ENCODE measurements at regions not wholly inside any gene's neighbourhood (a gene's known extent, or its start where the extent isn't known, plus 50 kb on each side); places are given as distances from the start of the nearest gene placed in this dataset.
"Not testable (repeated sequence)": the region's sequence is repeated elsewhere in the genome, so short reads cannot be mapped to it uniquely, and the experiment has no call there.

DNA sequence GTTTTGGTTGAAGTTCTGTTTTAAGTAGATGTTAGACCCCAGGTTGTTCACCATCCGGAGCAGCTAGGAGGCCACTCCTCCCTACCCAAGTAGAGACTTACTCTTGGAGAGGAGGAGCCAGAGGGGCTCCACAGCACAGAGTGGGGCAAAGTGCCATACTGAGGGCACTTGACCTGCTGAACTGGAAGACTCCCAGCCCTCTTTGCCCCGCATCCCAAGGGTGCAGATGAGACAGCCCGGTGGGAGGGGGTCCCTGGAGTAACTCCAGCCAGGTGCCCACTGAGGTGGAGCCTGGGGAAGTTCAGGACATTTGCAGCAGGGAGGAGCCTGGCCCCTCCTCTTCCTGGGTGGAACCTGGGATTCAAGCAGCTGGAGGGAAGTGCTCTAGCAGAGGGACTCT is 102.1 kb upstream of the GPR6 start:
- no peak for DNase-seq

DNA sequence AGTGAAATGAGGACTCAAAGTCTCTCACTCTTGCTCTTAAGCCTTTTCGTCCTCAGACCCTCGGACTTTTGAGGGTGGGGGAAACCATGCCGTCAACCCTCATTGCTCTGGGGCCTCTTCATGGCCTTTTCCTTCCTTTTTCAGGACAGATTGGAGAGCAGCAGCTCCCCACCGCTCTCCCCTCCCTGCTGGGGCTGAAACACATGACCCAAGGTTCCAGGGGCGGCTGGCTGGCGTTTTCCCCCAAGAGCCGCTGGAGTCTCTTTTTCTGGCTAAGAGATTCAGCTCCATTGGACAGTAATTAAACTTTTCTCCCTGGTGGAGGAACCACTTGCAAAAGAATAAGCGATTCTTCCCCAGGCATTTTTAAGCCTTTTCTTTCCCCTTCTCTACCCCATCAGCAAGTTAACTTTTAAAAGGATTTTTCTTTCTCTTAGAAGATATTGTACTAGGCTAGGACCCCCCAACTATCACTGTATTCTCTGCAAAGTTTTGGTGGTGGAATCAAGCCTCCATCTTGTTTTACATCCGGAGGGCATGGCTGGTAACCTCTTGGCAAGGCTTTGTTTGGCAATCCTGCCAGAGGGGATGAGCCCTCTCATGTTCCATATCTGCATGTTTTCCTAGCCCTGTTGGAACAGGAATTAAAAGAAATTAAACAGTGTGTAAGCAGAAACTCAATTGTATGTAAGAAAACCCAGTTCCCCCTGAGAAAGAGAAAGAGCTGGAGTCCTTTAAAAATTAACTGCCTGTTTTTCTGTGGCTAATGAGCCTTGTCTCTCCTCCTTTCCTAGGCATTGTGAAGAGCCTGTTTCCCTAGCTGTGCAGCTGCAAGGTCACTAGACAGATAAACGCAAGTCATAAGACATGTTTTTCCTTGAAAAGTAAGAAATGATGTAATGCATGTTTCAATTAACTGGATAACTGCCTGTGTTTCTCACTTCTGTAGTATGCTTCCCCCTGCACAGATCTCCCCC is 100.8 kb upstream of the GPR6 start:
- DNase-seq: no peak

DNA sequence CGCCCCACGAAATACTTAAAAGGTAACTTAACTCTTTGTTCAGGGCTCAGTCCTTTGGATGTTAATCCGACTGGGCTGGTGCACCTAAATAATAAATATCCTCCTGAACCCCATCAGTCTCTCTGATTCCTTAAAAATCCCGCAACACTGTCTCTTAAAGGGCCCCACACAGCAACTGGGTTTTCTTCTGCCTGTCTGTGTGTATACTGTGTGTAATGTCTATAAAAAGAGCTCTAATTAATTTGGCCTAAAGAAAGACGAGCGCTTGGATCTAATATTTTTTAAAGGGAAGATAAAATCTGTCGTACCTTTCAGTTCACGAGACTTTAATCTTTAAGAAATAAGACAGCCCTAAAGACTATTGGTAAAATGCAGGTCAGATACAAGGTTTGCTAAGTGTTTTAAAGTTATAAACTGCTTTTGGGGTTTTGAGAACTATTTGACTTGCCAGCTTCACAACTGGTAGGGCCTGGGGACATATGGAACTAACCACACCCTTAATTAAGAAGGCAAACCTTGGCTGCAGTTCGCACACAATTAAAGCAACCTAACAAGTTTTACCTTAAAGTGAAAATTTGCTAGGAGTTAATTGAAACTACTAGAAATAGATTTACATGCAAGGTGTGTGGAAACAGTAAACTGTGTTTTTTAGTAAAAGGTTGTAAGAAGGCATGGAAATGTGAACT is 100.0 kb upstream of the GPR6 start:
- not testable (repeated sequence) for DNase-seq

DNA sequence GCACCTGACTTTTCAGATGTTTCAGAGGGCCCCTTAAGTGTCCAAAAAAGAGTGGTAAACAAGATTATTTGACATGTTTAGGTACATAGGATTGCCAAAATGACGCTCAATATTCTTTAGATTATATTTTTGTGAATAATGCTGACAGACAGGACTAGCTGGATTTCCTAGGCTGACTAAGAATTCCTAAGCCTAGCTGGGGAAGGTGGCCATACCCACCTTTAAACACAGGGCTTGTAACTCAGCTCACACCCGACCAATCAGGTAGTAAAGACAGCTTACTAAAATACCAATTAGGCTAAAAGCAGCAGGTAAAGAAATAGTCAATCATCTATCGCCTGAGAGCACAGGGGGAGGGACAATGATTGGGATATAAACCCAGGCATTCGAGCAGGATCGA is 99.0 kb upstream of the GPR6 start:
- not testable (repeated sequence) for DNase-seq

DNA sequence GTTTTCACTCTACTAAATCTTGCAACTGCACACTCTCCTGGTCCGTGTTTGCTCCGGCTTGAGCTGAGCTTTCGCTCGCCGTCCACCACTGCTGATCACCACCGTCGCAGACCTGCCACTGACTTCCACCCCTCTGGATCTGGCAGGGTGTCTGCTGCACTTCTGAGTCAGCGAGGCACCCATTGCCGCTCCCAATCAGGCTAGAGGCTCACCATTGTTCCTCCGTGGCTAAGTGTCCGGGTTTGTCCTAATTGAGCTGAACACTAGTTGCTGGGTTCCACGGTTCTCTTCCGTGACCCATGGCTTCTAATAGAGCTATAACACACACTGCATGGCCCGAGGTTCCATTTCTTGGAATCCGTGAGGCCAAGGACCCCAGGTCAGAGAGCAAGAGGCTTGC is 98.6 kb upstream of the GPR6 start:
- DNase-seq: no peak

DNA sequence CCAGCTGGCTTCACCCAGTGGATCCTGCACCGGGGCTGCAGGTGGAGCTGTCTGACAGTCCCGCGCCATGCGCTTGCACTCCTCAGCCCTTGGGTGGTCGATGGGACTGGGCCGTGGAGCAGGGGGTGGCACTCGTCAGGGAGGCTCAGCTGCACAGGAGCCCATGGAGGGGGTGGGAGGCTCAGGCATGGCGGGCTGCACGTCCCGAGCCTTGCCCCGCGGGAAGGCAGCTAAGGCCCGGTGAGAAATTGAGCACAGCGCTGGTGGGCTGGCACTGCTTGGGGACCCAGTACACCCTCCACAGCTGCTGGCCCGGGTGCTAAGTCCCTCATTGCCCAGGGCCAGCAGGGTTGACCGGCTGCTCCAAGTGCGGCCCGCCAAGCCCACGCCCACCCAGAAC is 97.0 kb upstream of the GPR6 start:
- DNase-seq: not testable (repeated sequence)

DNA sequence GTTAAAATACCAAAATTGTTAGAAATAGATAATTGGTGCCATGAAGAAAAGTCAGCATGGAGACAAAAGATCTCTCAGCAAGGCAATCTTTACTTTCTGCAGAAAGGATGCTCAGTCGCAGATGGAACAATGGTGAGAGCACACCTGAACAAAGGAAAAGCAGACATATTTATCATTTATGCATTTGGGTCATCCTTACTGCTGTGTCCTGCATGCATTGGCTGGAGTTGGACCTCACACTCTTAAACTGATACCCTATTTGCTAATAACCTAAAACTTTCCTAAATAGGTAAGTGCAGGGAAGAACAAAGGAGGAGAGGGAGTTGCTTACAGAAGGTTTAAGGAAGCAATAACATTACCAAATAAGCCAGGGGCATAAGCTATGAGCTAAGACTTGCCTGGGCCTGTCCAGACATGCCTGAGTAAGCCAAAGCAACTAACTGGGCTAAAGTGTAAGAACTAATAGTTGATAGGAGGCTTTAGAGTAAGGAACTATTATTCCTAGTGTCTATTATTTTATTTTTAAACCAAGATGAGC is 96.1 kb upstream of the GPR6 start:
- not testable (repeated sequence) for DNase-seq

DNA sequence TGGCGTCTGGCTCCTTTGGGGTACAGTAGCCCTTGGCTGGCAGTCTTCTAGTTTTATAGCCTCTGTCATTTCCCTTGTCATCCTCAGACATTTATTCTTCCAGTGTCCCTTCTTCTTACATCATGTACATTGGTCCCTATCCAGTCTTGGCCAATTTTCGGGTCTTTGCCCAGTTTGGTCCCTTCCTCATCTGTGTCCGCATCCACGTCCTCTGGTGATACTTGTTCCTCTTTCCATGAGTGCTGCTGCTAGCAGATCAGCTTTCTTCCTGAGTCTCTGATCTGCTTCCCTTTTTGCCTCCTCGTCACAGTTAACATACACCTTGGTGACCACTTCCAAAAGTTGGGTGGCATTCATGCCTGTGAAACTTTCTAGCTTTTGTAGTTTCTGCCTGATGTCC is 86.2 kb upstream of the GPR6 start:
- no peak for DNase-seq

DNA sequence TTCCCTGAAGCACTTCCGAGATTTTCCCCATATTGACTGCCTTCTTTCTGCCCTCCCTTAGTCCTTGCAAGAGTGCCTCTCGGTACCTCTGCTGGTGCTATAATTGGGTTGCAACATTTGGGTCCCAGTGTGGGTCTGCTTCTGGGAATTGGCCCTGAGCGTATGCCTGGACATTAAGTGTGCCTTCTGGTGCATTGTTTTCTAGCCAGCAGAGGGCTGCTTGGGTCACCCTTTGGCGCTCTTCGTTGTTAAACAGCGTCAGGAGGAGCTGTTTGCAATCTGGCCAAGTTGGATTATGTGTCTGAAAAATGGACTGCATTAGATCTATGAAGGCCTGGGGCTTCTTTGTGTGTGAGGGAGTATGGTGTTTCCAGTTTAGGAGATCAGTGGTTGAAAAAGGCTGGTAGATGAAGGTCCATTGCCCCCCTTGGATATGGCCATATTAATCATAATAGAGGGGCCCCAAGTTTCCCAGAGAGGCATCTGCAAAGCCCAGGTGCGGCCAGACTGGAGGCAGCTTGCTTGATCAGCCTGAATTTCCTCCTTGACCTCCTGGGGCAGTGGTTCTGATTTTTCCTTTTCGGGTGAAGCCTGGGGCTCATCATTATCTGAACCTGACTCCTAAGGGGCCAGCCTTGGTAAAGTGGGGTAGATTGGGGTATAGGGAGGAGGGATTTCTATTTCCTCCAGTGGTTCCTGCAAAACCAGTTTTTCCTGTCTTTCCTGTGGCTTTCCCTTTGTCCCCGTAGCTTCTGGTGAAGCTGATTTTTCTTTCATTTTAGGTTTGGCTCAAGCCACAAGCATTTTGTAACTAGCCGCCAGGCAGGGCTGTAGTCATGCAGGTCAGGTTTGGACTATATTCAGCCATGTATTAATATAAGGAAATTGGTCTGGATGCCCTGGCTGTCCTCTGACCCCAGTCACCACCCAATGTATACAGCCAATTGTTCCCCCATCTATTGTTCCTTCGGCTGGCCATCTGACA is 85.4 kb upstream of the GPR6 start:
- no peak for DNase-seq

DNA sequence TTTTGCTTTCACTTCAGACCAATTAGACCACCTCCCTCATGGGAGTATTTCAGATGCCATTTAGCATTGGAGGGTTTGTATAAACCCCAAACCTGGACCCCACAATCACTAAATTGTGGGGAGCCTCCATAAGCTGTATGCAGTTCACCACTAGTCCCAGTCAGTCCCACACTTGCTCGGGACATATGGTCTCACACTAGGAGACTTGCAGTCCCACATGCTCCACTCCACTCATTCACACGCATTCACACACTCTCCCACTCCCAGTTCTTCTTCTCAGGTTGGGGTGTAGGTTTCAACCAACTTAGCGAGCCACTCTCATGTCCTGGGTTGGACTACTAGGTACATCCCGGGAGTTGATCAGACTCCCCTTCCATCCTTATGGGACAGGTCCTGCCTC is 84.5 kb upstream of the GPR6 start:
- DNase-seq: no peak

DNA sequence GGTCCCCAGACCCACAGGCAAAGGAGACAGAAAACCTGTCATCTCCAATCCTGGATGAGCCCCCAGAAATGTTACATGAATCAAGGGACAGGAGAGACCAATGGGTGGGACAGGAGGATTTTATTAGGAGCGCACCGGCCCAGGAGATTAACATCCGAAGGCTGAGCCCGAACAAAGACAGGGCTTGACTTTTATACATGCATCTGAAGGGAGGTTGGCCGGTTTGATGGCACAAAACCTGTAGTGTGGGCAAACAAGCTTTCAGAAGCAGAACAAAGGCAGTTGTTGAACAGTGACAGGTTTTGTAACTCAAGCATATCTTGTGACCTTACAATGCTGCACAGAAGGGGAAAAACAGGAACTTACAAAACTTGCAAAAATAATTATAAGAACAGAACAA is 83.9 kb upstream of the GPR6 start:
- no peak for DNase-seq

DNA sequence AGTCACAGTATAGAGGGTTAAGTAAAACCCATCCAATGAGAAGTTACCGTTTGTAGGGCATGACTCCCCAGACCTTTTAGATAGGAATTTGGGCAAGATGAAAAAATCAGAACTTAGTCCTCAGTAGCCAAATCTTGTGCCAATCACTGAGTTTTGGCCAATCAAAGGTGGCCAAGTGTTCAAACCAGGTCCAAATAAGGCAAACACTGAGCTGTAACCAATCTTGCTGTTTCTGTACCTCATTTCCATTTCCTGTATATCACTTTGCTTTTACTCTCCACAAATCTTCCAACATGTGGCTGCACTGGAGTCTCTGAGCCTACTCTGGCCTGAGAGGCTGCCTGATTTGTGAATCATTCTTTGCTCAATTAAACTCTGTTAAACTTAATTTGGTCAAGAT is 81.8 kb upstream of the GPR6 start:
- peak; percentile 13 for DNase-seq

DNA sequence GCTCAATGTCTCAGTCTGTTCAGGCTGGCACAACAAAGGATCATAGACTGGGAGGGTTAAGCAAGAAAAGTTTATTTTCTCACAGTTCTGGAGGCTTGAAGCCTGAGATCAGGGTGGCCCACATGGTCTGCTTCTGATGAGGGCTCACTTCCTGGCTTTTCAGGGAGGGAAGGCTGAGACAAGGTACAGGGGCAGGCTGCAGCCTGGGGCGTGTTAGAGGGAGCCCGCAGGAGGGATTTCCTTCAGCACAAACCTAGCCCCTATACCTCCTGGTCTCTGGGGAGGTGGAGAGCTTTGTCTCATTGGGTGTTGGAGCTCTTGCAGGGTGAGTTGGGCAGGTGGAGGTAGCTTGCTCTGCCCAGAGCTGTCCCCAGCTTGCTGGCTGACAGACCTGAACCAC is 81.1 kb upstream of the GPR6 start:
- no peak for DNase-seq

DNA sequence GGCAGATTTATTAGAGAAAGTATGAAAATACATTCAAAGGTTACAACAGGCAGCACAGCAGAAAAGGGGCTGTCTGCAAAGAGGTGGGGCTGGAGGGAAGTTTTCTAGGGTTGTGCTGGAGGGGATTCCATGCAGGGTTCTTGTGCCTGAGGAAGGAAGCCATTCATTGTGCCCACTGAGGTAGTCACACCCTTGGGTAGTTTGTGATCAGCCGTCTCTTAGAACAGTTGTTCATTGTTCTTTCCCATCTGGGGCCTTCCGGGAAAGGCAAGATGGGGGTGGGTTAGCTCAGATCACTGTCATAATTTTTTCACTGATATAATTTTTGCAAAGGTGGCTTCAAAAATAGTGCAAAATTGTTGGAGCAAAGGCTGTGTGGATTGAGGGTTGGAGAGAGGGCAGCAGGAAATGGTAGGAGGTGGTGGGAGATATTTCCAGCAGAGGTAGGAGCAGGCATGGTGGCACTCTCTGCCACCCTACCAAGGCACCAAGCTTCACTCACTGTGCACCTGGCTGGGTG is 80.5 kb upstream of the GPR6 start:
- no peak for DNase-seq

DNA sequence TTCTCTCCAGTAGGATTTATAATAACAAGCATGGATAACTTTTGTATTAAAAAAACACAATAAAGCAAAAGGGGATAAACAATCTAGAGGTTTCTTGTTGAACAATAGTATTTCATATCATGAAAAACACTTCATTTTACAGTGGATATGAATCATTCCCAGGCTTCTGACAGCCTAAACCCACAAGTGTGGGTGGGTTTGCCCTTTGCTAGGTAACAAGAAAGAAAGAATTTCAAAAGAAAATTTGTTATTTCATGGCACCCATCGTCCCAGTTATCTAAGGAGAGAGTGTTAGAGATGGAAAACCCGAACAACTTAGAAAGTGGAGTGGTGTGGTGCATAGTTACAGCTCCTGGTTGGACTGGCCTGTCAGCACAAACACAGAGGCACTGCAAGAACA is 76.1 kb upstream of the GPR6 start:
- no peak for DNase-seq

DNA sequence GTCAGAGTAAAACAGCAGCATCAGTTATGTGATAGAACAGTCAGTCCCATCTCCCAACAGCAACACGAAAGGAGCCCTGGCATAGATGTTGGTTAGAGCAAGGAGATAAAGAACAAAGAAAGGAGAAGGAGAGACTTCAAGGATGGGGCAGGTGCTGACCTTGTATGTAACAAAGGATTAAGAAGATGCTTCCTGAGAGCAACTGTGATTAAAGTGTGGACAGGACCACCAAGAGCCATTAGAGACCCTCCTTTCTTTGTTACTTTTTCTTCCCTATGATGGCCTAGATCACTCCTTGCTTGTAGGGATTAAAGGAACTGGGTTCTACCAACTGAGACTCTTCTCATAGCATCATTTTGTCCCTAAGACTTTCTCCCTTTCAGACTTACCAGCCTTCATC is 75.2 kb upstream of the GPR6 start:
- no peak for DNase-seq

DNA sequence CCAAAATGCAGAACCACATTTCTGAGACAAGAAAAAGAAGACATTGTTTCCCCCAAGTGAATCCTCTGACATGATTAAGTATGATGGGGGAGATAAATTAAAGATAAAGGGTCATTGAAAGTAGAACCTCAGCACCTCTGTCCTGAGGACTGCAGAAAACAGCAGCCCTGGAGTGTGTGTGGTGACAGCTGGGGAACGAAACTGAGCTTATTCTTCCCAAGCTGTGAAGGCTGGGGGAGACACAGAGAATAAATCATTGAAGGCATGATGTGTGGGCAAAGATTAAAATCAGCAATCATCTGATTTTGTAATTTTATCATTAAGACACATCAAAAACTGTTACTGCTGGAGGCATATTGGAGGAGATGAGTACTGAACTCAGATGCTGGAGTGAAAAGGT is 67.5 kb upstream of the GPR6 start:
- no peak for DNase-seq

DNA sequence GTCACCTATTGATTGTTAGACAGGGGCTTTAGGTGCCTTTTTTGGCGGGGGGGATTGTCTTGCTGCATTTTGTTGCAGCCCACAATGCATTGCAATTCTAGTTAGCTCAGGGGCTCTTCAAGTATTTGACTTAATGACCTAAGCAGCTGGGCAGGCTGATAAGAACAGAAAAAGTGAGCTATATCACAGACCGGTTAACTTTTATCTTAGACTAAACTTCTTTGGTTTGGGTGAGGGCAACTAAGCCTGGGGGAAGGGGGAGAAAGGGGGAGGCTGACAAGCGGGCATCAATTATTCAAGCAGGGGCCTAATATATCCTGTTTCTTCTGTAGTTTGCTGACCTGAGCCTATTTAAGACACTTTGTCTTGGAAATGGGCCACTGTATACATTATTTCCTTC is 66.0 kb upstream of the GPR6 start:
- no peak for DNase-seq

DNA sequence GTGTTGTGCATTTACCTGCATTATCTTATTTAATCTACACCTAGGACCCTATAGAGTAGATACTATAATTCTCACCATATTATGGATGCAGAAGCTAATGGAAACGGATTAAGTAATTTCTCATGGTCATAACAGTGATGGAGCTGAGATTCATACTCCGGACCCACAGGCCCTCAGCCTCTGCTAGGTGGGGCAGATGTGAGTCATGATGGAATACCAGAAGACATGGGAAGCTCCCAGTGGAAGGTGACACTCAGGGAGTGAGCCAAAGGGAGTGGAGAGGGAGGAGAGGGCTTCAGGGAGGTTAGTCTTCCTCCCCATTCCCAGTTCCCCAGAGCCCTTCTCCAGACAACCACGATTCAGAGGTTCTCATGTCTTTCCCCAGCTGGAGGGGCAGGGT is 65.2 kb upstream of the GPR6 start:
- DNase-seq: no peak

DNA sequence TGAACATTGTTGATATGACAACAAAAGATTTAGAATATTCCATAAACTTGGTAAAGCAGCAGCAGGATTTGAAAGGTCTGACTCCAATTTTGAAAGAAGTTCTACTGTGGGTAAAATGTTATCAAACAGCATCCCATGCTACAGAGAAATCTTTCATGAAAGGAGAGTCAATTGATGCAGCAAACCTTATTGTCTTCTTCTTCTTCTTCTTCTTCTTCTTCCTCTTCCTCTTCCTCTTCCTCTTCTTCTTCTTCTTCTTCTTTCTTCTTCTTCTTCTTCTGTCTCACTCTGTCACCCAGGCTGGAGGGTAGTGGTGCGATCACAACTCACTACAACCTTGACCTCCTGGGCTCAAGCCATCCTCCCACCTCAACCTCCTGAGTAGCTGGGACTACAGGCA is 62.4 kb upstream of the GPR6 start:
- not testable (repeated sequence) for DNase-seq

DNA sequence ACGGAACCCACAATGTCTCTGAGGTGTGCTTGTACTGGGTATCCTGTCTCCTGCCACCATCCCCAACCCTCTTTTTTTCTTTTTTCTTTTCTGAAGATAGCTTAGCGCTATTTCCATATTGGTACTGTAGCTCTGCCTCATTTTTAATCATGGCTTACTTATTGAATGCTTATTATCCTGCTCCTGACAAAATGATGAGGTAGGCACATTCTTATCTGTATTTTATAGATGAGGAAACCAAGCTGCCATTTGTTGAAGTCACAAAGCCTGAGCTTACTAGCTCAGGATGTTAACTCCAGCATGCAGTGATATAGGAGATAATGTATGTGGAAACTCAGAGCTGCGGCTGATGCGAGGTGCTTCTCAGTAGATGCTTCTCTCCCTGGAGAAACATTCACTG is 61.4 kb upstream of the GPR6 start:
- DNase-seq: no peak

DNA sequence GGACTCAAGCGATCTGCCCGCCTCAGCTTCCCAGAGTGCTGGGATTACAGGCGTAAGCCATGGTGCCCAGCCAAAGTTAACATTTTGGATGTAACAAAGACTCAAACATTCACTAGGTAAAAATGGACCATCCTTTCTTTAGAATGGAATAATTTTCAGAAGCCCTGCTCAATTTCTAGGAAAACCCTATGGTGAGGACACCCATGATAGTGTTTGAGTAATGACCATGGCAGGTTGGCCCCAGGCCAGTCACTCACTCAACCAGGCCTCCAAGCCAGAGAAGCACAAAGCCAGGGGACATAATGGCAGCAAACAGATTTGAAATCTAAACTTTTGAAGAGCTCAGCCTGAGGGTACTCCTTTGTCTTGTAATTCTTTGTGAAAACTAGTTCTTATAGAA is 59.9 kb upstream of the GPR6 start:
- DNase-seq: no peak

All from fibroblast of skin of scalp (primary cell).